ENCODE measurements at regions not wholly inside any gene's neighbourhood (a gene's known extent, or its start where the extent isn't known, plus 50 kb on each side); places are given as distances from the start of the nearest gene placed in this dataset.

DNA sequence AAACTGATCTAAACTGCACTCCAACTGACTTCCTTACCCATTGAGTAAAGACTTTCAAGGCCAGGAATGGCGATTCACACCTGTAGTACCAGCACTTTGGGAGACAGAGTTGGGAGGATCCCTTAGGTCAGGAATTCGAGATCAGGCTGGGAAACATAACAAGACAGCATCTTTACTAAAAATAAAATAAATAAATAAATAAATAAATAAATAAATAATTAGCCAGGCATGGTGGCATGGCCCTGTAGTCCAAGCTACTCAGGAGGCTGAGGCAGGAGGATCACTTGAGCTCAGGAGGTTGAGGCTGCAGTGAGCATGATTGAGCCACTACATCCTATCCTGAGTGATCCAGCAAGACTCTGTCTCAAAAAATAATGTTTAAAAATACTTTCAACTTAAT lies 148.4 kb downstream of the CEMIP2 start:
- TF ChIP-seq CTCF (IDR thresholded peaks at IDR 0.05; ENCODE audit: low read depth, low read length) (no peak), EZH2phosphoT487 (IDR thresholded peaks at IDR 0.05; ENCODE audit: low read depth) (no peak)

Measured in OCI-LY3 (cell line).